ENCODE measurements at regions not wholly inside any gene's neighbourhood (a gene's known extent, or its start where the extent isn't known, plus 50 kb on each side); places are given as distances from the start of the nearest gene placed in this dataset.

DNA sequence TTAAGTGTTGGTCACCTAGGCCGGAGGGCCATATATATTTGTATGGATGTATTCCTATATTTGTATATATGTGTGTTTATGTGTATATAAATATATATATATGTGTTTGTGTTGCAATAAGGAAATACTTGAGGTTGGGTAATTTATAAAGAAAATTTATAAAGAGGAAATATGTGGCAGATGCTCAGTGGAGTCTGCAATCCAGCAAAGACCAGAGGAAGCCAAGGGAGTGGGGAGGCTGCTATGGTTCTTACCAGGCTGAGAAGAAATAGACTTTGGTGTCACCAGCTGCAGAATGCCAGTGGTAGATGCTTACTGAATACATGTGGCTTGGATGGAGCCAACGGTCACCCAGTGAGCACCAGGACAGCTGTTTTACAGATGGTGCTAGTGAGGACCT lies 97.4 kb upstream of the ELOVL5 start:
- no peak overlapping the region for H3K27ac ChIP-seq (ENCODE audit: low read depth in 2 of 2, low read length in 2 of 2)

DNA sequence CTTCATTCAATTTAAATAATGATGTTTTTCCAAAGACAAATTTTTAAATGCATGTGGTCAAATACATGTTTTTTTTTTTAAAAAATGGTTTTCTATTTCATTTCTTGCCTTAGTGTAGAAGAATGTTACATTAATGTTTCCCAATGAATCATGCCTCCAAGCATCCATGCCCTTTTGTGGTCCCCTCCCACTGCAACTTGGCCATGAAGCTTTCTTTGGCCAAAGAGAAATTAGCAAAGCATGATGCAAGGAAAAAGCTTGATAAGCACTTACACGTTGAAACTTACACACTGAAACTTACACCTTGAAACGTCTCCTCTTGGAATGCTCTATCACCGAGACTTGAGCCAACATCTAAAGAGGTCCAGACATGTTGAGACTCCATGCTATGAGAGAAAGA lies 93.0 kb upstream of the ELOVL5 start:
- Histone ChIP-seq H3K4me3 (ENCODE audit: low read length in 2 of 2) (no peak overlapping the region), H3K4me1 (ENCODE audit: control insufficient read depth in 2 of 2, insufficient read depth in 2 of 2, low read length in 2 of 2) (no peaks in the 10 kb centered on the region), H3K27ac (ENCODE audit: low read depth in 2 of 2, low read length in 2 of 2) (no peak overlapping the region), H3K9ac (ENCODE audit: low read depth in 1 of 2, low read length in 2 of 2) (no peak overlapping the region), H3K27me3 (ENCODE audit: control insufficient read depth in 2 of 2, insufficient read depth in 2 of 2, low read length in 2 of 2) (peaks cover 0 to 3% of the 10 kb centered on the region in 2 donors), H3K36me3 (ENCODE audit: control insufficient read depth in 2 of 2, insufficient read depth in 2 of 2, low read length in 2 of 2) (no peaks in the 10 kb centered on the region), H3K9me3 (ENCODE audit: control insufficient read depth in 2 of 2, low read length in 2 of 2) (no peaks in the 10 kb centered on the region)

More for the DNA sequence above, 97.4 kb upstream of the ELOVL5 start:
- no peaks in the 10 kb centered on the region for H3K4me1 ChIP-seq (ENCODE audit: control insufficient read depth in 2 of 2, insufficient read depth in 2 of 2, low read length in 2 of 2)
- peaks cover 2 to 5% of the 10 kb centered on the region in 2 donors for H3K9me3 ChIP-seq (ENCODE audit: control insufficient read depth in 2 of 2, low read length in 2 of 2)
- H3K9ac ChIP-seq (ENCODE audit: low read depth in 1 of 2, low read length in 2 of 2): no peak overlapping the region
- peaks cover 0 to 7% of the 10 kb centered on the region in 2 donors for H3K27me3 ChIP-seq (ENCODE audit: control insufficient read depth in 2 of 2, insufficient read depth in 2 of 2, low read length in 2 of 2)
- no peaks in the 10 kb centered on the region for H3K36me3 ChIP-seq (ENCODE audit: control insufficient read depth in 2 of 2, insufficient read depth in 2 of 2, low read length in 2 of 2)
- no peak overlapping the region for H3K4me3 ChIP-seq (ENCODE audit: low read length in 2 of 2)

DNA sequence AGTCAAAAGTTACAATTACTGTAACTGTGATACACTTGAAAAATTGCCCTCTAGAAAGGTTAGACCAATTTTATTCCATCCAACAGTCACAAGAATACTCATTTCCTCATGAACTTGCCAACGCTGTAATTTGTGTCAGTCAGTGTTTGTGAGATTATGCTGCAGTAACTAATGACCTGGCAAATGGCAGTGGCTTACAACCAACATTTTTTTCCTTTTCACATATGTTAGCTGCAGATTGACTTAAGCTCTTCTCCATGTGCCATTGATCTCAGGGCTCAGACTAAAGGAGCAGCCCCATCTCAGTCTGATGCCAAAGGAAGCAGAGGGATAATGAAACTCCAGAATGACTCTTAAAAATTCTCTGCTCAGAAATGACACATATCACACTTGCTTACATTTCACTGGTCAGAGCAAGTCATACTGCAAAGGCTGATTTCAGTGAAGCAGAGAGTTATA lies 92.3 kb upstream of the ELOVL5 start:
- Histone ChIP-seq H3K27ac (ENCODE audit: low read depth in 2 of 2, low read length in 2 of 2) (no peak overlapping the region), H3K9ac (ENCODE audit: low read depth in 1 of 2, low read length in 2 of 2) (no peak overlapping the region), H3K4me1 (ENCODE audit: control insufficient read depth in 2 of 2, insufficient read depth in 2 of 2, low read length in 2 of 2) (no peaks in the 10 kb centered on the region), H3K27me3 (ENCODE audit: control insufficient read depth in 2 of 2, insufficient read depth in 2 of 2, low read length in 2 of 2) (peaks cover 0 to 3% of the 10 kb centered on the region in 2 donors), H3K9me3 (ENCODE audit: control insufficient read depth in 2 of 2, low read length in 2 of 2) (no peaks in the 10 kb centered on the region), H3K4me3 (ENCODE audit: low read length in 2 of 2) (no peak overlapping the region), H3K36me3 (ENCODE audit: control insufficient read depth in 2 of 2, insufficient read depth in 2 of 2, low read length in 2 of 2) (no peaks in the 10 kb centered on the region)

DNA sequence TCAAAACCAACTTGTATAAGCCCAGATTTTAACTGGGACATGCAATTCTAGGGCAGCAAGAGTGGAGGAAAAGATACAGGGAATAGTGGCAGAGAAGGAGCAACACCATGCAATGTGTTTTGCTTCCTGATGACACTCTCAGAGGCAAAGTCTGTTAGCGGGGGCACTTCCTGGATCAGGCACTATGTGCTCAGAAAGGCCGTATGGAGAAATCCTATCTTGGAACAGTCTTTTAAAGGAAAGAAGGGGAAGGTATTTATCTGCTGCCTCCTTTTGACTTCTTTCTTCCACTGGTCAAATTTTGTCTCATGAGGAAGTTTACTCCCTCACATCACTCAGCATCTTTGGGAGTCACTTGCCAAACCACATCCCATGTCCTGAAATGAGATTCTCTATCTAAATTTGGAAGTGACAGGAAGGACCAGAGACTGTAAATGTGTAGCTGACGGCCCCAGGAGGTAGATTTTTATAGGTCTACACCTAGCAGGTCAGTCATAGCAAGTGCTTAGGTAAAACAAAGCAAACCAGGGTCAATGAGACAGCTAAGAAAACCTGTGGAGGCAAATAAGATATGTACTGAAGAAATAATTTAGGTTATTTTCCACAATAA lies 91.7 kb upstream of the ELOVL5 start:
- Histone ChIP-seq H3K9ac (ENCODE audit: low read depth in 1 of 2, low read length in 2 of 2) (no peak overlapping the region), H3K27ac (ENCODE audit: low read depth in 2 of 2, low read length in 2 of 2) (no peak overlapping the region), H3K4me3 (ENCODE audit: low read length in 2 of 2) (no peak overlapping the region), H3K4me1 (ENCODE audit: control insufficient read depth in 2 of 2, insufficient read depth in 2 of 2, low read length in 2 of 2) (no peaks in the 10 kb centered on the region), H3K27me3 (ENCODE audit: control insufficient read depth in 2 of 2, insufficient read depth in 2 of 2, low read length in 2 of 2) (peaks cover 0 to 3% of the 10 kb centered on the region in 2 donors), H3K36me3 (ENCODE audit: control insufficient read depth in 2 of 2, insufficient read depth in 2 of 2, low read length in 2 of 2) (no peaks in the 10 kb centered on the region), H3K9me3 (ENCODE audit: control insufficient read depth in 2 of 2, low read length in 2 of 2) (no peaks in the 10 kb centered on the region)

DNA sequence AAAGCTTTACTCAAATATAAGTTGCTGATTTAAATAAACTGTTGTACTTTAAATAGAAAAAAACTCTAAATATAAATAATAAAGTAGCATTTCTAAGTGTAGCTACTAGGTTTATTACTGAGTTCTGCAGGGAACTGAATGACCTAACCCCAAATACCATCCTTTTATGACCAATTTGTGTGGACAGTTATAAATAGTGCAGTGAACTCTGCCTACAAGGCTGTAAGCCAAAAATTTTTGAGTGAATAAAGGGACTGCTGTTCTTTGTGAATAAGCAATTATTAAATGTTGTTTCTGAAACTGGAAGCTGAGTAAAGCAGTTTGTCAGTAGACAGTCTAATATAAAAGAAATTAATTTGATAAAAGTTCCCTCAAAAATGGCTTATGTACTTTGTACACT lies 90.8 kb upstream of the ELOVL5 start:
- Histone ChIP-seq H3K4me3 (ENCODE audit: low read length in 2 of 2) (no peak overlapping the region), H3K9me3 (ENCODE audit: control insufficient read depth in 2 of 2, low read length in 2 of 2) (no peaks in the 10 kb centered on the region), H3K27me3 (ENCODE audit: control insufficient read depth in 2 of 2, insufficient read depth in 2 of 2, low read length in 2 of 2) (peaks cover 0 to 3% of the 10 kb centered on the region in 2 donors), H3K4me1 (ENCODE audit: control insufficient read depth in 2 of 2, insufficient read depth in 2 of 2, low read length in 2 of 2) (no peaks in the 10 kb centered on the region), H3K9ac (ENCODE audit: low read depth in 1 of 2, low read length in 2 of 2) (no peak overlapping the region), H3K27ac (ENCODE audit: low read depth in 2 of 2, low read length in 2 of 2) (no peak overlapping the region), H3K36me3 (ENCODE audit: control insufficient read depth in 2 of 2, insufficient read depth in 2 of 2, low read length in 2 of 2) (no peaks in the 10 kb centered on the region)

DNA sequence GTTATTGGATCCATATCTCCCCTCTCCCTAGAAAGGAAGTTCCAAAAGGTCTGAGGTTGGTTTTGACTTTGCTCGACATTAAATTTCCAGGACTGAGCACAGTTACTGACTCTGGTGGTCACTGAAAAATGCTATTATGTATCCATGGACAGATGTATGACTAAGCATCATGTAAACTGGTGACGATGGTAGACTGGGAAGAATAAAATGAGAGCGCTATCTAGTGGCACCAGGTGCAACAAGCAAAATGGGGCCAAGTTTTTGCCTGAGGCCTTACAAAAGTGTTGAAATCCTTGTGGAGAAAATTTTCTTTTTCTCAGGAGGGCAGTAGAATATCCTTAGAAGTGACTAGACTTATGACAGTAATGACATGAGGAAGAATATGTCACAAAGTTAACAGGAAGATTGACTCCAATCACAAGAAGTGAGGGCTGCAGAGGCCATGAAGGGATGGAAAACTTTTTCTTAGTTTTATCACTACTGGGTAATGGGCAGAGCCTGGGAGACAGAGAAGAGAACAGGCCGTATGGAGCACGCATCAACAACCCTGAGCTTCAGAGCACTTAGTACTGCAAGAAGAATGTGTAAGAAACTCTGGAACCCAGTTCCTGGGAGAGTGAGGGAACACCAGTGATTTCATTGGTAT lies 88.9 kb upstream of the ELOVL5 start:
- Histone ChIP-seq H3K9ac (ENCODE audit: low read depth in 1 of 2, low read length in 2 of 2) (no peak overlapping the region), H3K9me3 (ENCODE audit: control insufficient read depth in 2 of 2, low read length in 2 of 2) (no peaks in the 10 kb centered on the region), H3K27ac (ENCODE audit: low read depth in 2 of 2, low read length in 2 of 2) (no peak overlapping the region)

DNA sequence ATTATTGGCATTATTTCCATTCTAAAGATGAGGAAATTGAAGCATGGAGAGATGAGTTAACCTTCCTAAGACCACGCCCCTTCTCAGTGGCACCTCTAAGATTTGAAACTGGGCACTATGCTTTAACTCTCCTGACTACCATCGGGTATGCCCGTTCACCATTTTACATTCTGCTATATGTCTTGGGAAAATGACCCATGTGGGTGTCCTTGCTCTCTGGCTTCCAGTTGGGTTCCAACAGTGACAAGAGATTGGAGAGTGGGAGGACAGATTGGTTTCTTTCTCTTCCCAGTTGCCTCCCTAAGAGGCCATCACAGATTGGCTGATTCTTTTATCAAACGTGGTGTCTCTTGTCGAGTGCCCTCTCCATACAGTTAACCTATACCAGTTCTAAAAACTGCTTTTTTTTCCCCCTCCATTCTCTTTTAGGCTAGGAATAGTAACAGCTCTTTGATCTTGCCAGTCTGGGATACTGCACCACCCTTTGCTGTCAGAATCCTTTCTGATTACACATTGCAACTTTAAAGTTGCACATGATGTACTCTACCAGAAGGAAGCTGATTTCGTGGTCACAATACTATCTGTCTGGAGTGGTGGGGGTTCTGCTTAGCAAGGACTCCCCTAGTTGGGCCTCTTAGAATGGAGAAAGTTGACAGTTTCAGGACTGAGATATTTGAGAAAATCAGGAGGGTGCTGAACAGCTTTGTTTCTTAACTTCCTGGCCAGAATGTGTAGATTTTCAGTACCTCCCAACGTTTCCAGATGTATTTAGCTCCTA lies 88.0 kb upstream of the ELOVL5 start:
- H3K27ac ChIP-seq (ENCODE audit: low read depth in 2 of 2, low read length in 2 of 2): no peak overlapping the region
- no peaks in the 10 kb centered on the region for H3K9me3 ChIP-seq (ENCODE audit: control insufficient read depth in 2 of 2, low read length in 2 of 2)
- H3K9ac ChIP-seq (ENCODE audit: low read depth in 1 of 2, low read length in 2 of 2): no peak overlapping the region
- H3K36me3 ChIP-seq (ENCODE audit: control insufficient read depth in 2 of 2, insufficient read depth in 2 of 2, low read length in 2 of 2): no peaks in the 10 kb centered on the region
- no peak overlapping the region for H3K4me3 ChIP-seq (ENCODE audit: low read length in 2 of 2)
- no peaks in the 10 kb centered on the region for H3K4me1 ChIP-seq (ENCODE audit: control insufficient read depth in 2 of 2, insufficient read depth in 2 of 2, low read length in 2 of 2)
- no peaks in the 10 kb centered on the region for H3K27me3 ChIP-seq (ENCODE audit: control insufficient read depth in 2 of 2, insufficient read depth in 2 of 2, low read length in 2 of 2)

More for the DNA sequence above, 88.9 kb upstream of the ELOVL5 start:
- Histone ChIP-seq H3K4me1 (ENCODE audit: control insufficient read depth in 2 of 2, insufficient read depth in 2 of 2, low read length in 2 of 2) (no peaks in the 10 kb centered on the region), H3K36me3 (ENCODE audit: control insufficient read depth in 2 of 2, insufficient read depth in 2 of 2, low read length in 2 of 2) (no peaks in the 10 kb centered on the region), H3K4me3 (ENCODE audit: low read length in 2 of 2) (no peak overlapping the region), H3K27me3 (ENCODE audit: control insufficient read depth in 2 of 2, insufficient read depth in 2 of 2, low read length in 2 of 2) (peaks cover 0 to under 1% of the 10 kb centered on the region in 2 donors)

DNA sequence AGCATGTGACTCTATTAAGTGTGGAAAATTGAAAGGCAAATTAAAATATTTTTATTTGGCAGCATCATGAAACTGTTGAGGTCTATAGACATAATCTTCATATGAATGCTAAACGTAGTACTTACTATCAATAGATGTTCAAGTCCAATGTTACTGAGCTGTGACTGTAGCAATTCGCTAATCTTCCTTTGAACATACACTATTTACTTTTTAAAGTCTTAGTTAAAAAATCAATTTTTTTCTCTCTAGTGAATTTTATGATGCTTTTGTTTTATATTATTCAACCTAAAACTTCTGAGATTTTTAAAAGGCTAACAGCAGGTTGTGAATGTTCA lies 85.2 kb upstream of the ELOVL5 start:
- H3K9me3 ChIP-seq (ENCODE audit: control insufficient read depth in 2 of 2, low read length in 2 of 2): no peaks in the 10 kb centered on the region
- no peak overlapping the region for H3K9ac ChIP-seq (ENCODE audit: low read depth in 1 of 2, low read length in 2 of 2)
- no peak overlapping the region for H3K4me3 ChIP-seq (ENCODE audit: low read length in 2 of 2)
- no peak overlapping the region for H3K27ac ChIP-seq (ENCODE audit: low read depth in 2 of 2, low read length in 2 of 2)
- H3K4me1 ChIP-seq (ENCODE audit: control insufficient read depth in 2 of 2, insufficient read depth in 2 of 2, low read length in 2 of 2): no peaks in the 10 kb centered on the region
- no peaks in the 10 kb centered on the region for H3K36me3 ChIP-seq (ENCODE audit: control insufficient read depth in 2 of 2, insufficient read depth in 2 of 2, low read length in 2 of 2)
- H3K27me3 ChIP-seq (ENCODE audit: control insufficient read depth in 2 of 2, insufficient read depth in 2 of 2, low read length in 2 of 2): no peaks in the 10 kb centered on the region

DNA sequence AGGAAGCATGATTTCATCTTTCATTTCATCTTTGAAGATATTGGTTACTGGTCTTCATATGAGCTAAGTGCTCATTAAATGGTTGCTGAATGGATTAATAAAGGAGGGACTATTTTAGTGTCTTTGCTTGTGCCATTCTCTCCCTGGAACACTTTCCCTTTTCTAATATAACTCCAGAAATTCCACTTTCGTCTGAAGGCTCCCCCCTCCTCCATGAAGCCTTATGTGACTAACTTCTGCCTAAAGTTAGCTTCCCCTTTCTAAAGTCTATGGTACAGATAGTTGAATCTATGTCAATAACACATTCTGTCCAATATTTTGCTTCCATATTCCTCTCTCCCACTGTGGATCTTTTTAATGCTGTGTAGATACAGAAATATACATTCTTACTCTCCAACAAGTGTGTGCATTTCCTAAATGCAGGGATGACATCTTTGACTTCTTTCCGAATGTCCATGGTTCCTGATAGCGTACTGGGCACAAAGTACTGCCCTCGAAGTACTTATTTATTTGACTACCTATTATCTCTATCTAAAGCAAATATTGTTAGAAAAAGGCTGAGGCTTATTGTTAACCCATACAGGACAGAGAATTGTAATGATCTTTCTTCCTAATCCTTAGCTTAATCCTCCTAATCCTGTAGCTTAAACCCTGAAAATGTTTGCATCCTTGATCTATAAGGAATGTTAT lies 84.7 kb upstream of the ELOVL5 start:
- no peak overlapping the region for H3K9ac ChIP-seq (ENCODE audit: low read depth in 1 of 2, low read length in 2 of 2)
- no peak overlapping the region for H3K27ac ChIP-seq (ENCODE audit: low read depth in 2 of 2, low read length in 2 of 2)
- no peak overlapping the region for H3K4me3 ChIP-seq (ENCODE audit: low read length in 2 of 2)
- no peaks in the 10 kb centered on the region for H3K27me3 ChIP-seq (ENCODE audit: control insufficient read depth in 2 of 2, insufficient read depth in 2 of 2, low read length in 2 of 2)
- H3K4me1 ChIP-seq (ENCODE audit: control insufficient read depth in 2 of 2, insufficient read depth in 2 of 2, low read length in 2 of 2): no peaks in the 10 kb centered on the region
- no peaks in the 10 kb centered on the region for H3K9me3 ChIP-seq (ENCODE audit: control insufficient read depth in 2 of 2, low read length in 2 of 2)
- no peaks in the 10 kb centered on the region for H3K36me3 ChIP-seq (ENCODE audit: control insufficient read depth in 2 of 2, insufficient read depth in 2 of 2, low read length in 2 of 2)
